ENCODE measurements at regions not wholly inside any gene's neighbourhood (a gene's known extent, or its start where the extent isn't known, plus 50 kb on each side); places are given as distances from the start of the nearest gene placed in this dataset.

- TF ChIP-seq FOXA1 (IDR thresholded peaks at IDR 0.05) (no peak), CTCF (IDR thresholded peaks at IDR 0.05; ENCODE audit: low read depth, low read length, missing input control) (no peak), ZBTB33 (IDR thresholded peaks at IDR 0.05) (no peak), GABPA (IDR thresholded peaks at IDR 0.05 in 1 of 2, conservative IDR thresholded peaks at IDR 0.05 in 1 of 2) (no peak), JUND (IDR thresholded peaks at IDR 0.05) (no peak), YY1 (IDR thresholded peaks at IDR 0.05) (no peak), TAF1 (conservative IDR thresholded peaks at IDR 0.05) (no peak)
These were observed 956.5 kb downstream of the TFAP2A start for GRCh38 chr6:9458424-9458823.

Data from liver (tissue), 3 donors.